HUES6 (cell line): ENCODE measurements at regions not wholly inside any gene's neighbourhood (a gene's known extent, or its start where the extent isn't known, plus 50 kb on each side); places are given as distances from the start of the nearest gene placed in this dataset.

Source experiments
- H3K27ac ChIP-seq: 2 replicates; pipeline ENCODE4 v1.7.0; 2013; ENCODE audit warnings: low read depth, mild to moderate bottlenecking, low read length, inconsistent platforms
- H3K27me3 ChIP-seq: 2 replicates; pipeline ENCODE4 v1.6.1; 2013; ENCODE audit warnings: low read length; ENCODE audit not compliant: control insufficient read depth, insufficient read depth
- H3K36me3 ChIP-seq: 2 replicates; pipeline ENCODE4 v1.6.1; 2013; ENCODE audit warnings: low read length; ENCODE audit not compliant: control insufficient read depth, insufficient read depth
- H3K4me1 ChIP-seq: 2 replicates; pipeline ENCODE4 v1.6.1; 2013; ENCODE audit warnings: low read length; ENCODE audit not compliant: control insufficient read depth, insufficient read depth
- H3K4me3 ChIP-seq: 2 replicates; pipeline ENCODE4 v1.5.1; 2013; ENCODE audit warnings: low read depth, low read length
- H3K9ac ChIP-seq: one replicate; pipeline ENCODE4 v1.6.1; 2013; ENCODE audit warnings: mild to moderate bottlenecking, low read length
- H3K9me3 ChIP-seq: 2 replicates; pipeline ENCODE4 v1.6.1; 2013; ENCODE audit warnings: low read depth, low read length; ENCODE audit not compliant: control insufficient read depth, insufficient read depth

DNA sequence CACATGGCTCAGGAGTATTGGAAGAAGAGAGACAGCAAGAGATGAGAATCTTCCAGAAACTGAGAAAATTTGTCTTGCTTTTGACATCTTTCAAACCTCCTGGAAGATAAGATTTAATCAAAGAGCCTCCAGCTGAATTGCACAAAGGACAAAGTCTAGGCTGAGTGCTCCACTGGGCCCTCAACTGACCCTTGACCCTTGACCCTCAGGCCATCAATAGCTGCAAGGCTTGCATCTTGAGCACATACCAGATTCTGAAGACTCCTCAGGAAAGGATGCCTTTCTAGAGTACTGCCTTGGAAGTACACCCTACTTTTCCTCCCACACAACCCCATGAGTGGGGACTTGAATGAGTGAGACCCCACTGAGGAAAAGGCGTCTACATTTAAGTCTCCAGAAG is 1125.5 kb downstream of the BCL11A start:
- no peaks in the 10 kb centered on the region for H3K27me3 ChIP-seq
- no peak overlapping the region for H3K27ac ChIP-seq
- H3K9ac ChIP-seq = no peak overlapping the region
- H3K4me3 ChIP-seq = no peak overlapping the region
- H3K9me3 ChIP-seq = peaks cover 8% of the 10 kb centered on the region
- peaks cover 7% of the 10 kb centered on the region; the same call in 1 of the 2 replicates for H3K4me1 ChIP-seq
- no peaks in the 10 kb centered on the region for H3K36me3 ChIP-seq

DNA sequence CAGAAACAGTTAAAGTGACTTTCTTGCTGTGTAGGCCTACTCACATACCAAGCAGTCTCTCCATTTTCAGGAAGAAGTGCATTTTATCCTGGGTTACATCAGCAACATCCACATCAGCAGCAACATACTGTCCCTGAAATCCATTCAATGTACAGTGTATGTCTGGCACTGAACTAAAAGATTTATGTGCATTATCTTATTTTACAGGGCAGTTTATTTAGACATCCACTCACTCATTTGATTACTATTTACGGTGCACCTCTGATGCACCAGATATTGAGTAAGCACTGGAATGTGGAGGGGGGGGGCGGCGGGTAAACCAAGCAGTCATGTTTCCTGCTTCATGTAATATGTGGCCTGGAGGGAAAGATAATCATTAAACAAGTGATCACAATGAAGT is 1128.2 kb downstream of the BCL11A start:
- Histone ChIP-seq H3K27ac (no peak overlapping the region), H3K9me3 (0 out of 2 replicates have a peak, but pooled peaks cover 3% of the 10 kb centered on the region), H3K36me3 (no peaks in the 10 kb centered on the region), H3K4me3 (no peak overlapping the region), H3K27me3 (no peaks in the 10 kb centered on the region), H3K9ac (no peak overlapping the region), H3K4me1 (peaks cover 7% of the 10 kb centered on the region; the same call in 1 of the 2 replicates)

DNA sequence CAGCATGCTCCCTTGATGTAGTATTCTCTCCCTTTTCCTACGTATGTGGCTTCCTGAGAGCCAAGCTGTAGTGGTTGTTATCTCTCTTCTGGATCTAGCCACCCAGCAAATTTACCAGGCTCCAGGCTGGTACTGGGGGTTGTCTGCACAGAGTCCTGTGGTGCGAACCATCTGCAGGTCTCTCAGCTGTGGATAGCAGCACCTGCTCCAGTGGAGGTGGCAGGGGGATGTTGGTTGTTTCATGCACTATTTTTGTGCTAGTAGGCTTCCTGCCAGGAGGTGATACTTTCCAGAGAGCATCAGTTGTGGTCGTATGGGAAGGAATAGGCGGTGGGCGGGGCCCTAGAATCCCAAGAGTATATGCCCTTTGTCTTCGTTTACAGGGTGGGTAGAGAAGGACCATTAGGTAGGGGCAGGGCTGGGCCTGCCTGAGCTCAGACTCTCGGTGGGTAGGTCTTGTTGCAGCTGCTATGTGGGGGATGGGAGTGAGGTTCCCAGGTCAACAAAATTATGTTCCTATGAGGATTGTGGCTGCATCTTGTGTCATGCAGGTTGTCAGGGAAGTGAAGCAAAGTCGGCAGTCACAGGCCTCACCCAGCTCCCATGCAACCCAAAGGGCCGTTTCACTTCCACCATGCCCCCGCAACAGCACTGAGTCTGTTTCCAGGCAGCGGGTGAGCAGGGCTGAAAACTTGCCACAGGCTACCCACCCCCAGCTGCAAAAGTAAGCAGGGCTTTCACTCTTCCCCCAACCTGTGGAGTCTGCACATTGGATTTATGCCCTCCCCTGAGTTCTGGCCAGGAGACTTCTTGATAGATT is 1139.5 kb downstream of the BCL11A start:
- Histone ChIP-seq H3K36me3 (no peaks in the 10 kb centered on the region), H3K9me3 (no peaks in the 10 kb centered on the region), H3K4me3 (no peak overlapping the region), H3K27ac (no peak overlapping the region), H3K9ac (no peak overlapping the region), H3K4me1 (peaks cover 6% of the 10 kb centered on the region), H3K27me3 (no peaks in the 10 kb centered on the region)

DNA sequence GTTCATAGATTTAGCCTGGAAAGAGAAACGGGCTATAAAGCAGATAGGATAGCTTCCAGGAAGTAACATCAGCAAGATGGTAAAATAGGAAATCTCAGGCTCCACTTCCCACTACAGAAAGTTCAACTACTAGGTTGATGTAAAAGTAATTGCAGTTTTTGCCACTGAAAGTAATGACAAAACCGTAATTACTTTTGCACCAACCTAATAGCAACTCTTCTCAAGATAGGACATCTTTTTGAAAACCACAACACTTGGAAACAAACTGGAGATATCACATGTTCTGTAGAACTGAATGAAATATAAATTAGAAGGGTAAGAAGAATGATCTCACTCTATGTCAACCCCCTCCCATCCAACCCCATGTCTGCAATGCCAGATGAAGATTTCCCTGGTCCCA is 1154.3 kb downstream of the BCL11A start:
- Histone ChIP-seq H3K27me3 (no peaks in the 10 kb centered on the region), H3K4me1 (no peaks in the 10 kb centered on the region), H3K36me3 (no peaks in the 10 kb centered on the region), H3K9me3 (no peaks in the 10 kb centered on the region), H3K27ac (no peak overlapping the region), H3K4me3 (no peak overlapping the region), H3K9ac (no peak overlapping the region)

DNA sequence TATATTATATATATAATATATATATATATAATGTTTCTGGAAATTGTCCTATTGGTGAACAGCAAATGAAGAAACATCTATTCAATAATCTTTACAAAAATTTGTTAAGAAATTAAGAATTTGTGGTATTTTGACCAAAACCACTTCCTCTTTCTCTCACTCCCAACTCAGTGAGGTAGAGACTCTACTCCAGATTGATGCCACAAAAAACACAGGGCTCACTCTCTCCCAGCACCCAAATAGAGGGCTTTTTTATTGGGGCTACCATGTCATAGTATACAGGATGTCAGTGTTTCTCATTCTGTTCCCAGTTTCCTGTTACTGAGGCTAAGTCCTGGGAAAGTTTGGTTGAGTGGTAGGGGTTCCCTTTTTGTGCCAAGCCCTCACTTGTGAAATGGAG is 1155.4 kb downstream of the BCL11A start:
- Histone ChIP-seq H3K27me3 (no peaks in the 10 kb centered on the region), H3K36me3 (no peaks in the 10 kb centered on the region), H3K4me1 (no peaks in the 10 kb centered on the region), H3K9me3 (no peaks in the 10 kb centered on the region), H3K9ac (no peak overlapping the region), H3K27ac (no peak overlapping the region), H3K4me3 (no peak overlapping the region)

DNA sequence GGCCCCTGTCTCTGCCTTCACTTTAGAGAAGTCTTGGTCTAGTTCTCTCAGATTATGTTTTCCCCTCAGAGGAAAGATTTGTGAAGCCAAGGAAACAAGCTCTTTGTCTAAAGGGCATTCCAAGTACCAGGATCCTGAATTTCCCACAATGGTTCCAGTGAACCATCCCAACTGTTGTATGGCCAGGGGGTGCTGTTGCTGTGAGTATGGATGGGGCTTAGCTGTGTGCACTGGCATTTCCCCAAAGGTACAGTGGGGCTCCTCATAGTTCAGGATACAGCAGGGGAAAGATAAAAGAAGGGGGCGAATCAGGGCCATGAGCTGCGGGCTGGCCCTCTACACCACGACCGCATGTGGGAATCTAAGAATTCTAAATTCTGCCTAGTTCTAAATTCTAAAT is 1154.0 kb upstream of the FANCL start:
- H3K27me3 ChIP-seq = no peaks in the 10 kb centered on the region
- no peak overlapping the region for H3K27ac ChIP-seq
- H3K4me1 ChIP-seq = no peaks in the 10 kb centered on the region
- no peak overlapping the region for H3K9ac ChIP-seq
- no peaks in the 10 kb centered on the region for H3K9me3 ChIP-seq
- H3K4me3 ChIP-seq = no peak overlapping the region
- H3K36me3 ChIP-seq = no peaks in the 10 kb centered on the region

DNA sequence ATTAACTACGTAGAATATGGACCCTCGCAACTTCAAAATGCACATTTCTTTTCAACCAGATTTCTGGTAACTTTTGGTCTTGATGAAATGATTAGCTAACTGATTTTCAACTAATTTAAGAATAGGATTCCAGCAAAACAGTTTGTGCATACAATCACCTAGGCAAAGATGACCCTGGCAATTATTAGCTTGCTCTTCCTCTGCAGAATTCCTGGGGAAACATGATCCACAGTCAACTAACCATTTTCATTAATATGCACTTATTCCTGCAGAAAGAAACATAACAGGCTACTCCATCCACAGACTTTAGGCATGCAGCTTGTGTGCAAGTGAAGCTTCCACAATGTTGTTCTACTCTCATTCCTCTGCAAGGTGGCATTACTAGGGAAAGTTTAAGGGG is 1150.8 kb upstream of the FANCL start:
- no peaks in the 10 kb centered on the region for H3K27me3 ChIP-seq
- H3K36me3 ChIP-seq = no peaks in the 10 kb centered on the region
- no peak overlapping the region for H3K9ac ChIP-seq
- H3K9me3 ChIP-seq = no peaks in the 10 kb centered on the region
- no peaks in the 10 kb centered on the region for H3K4me1 ChIP-seq
- H3K27ac ChIP-seq = no peak overlapping the region
- H3K4me3 ChIP-seq = no peak overlapping the region

DNA sequence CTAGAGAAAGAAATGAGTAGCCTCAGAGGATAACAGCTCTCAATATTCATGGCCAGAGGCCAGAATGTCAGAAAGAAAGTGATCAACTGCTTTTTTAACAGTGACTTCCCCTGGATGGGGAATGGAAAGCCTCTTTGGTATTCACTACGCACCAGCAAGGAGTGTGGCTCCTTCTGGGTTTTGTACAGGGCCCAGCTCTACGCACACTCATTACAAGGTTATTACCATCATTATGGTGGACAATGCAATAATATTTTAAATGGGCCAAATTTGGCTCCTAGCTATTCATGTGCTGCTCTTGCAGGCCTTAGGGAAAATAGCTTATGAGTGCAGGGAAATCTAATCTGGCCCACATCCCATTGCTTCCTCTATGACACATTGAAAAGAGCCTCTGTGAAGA is 1149.5 kb upstream of the FANCL start:
- H3K27ac ChIP-seq = no peak overlapping the region
- no peaks in the 10 kb centered on the region for H3K9me3 ChIP-seq
- H3K9ac ChIP-seq = no peak overlapping the region
- H3K4me1 ChIP-seq = no peaks in the 10 kb centered on the region
- H3K4me3 ChIP-seq = no peak overlapping the region
- no peaks in the 10 kb centered on the region for H3K27me3 ChIP-seq
- H3K36me3 ChIP-seq = no peaks in the 10 kb centered on the region

DNA sequence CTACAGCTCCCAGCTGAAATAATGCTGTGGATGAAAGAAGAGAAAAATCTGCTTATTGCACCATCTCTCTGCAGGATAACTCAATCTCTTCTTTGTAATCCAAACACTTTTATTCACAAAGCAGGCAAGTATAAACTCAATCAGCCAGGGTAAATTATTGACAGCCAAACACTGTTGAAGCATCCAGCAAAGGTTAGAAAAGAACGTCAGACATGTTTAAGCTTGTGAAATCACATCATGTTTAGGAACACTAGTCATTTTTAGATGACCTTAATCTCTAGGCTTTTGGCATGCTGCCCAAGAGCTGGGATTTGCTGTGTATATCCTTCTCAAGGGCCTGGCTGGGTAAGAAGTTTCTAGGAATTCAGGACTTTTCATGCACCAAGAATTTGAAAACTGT is 1148.1 kb upstream of the FANCL start:
- H3K4me1 ChIP-seq = no peaks in the 10 kb centered on the region
- no peaks in the 10 kb centered on the region for H3K9me3 ChIP-seq
- no peaks in the 10 kb centered on the region for H3K36me3 ChIP-seq
- H3K27ac ChIP-seq = no peak overlapping the region
- no peaks in the 10 kb centered on the region for H3K27me3 ChIP-seq
- H3K9ac ChIP-seq = no peak overlapping the region
- H3K4me3 ChIP-seq = no peak overlapping the region

DNA sequence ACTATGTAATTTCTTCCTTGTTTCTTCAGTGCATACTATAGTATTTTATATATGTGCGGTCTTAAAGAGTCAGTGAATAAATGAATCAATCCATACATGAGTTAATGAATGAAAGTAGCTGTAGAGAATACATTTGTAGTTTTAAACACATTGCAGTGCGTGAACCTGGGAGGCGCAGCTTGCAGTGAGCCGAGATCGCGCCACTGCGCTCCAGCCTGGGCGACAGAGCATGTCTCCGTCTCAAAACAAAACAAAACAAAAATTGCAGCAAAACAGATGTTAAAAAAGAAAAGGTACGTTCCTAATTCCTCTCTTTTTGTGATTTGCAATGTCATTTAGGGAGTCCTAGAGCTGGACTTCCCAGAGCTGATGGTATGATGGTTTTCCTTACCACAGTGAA is 1144.8 kb upstream of the FANCL start:
- no peak overlapping the region for H3K9ac ChIP-seq
- H3K27me3 ChIP-seq = no peaks in the 10 kb centered on the region
- no peak overlapping the region for H3K4me3 ChIP-seq
- H3K27ac ChIP-seq = no peak overlapping the region
- no peaks in the 10 kb centered on the region for H3K36me3 ChIP-seq
- no peaks in the 10 kb centered on the region for H3K4me1 ChIP-seq
- no peaks in the 10 kb centered on the region for H3K9me3 ChIP-seq

DNA sequence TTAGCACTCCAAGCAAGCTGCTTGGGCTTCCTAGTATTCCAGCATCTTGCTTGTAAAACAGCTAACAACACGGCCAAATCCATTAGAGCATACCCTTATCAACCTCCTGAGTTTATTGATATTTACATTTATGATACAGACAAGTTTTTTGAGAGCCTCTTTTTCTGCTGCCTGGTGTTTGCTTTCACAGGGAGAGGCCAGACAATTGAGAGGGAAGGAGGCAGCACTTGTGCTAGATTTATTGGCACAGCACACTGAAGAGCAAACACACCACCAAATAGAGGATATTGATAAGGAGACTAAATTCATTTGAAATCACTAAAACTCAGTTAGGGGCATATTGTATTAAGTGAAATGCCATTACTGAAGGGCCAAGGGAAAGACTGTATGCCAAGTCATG is 1142.3 kb upstream of the FANCL start:
- Histone ChIP-seq H3K4me3 (no peak overlapping the region), H3K4me1 (no peaks in the 10 kb centered on the region), H3K9ac (no peak overlapping the region), H3K36me3 (no peaks in the 10 kb centered on the region), H3K9me3 (0 out of 2 replicates have a peak, but pooled peaks cover 1% of the 10 kb centered on the region), H3K27me3 (no peaks in the 10 kb centered on the region), H3K27ac (no peak overlapping the region)
